A673 (cell line): ENCODE measurements at regions not wholly inside any gene's neighbourhood (a gene's known extent, or its start where the extent isn't known, plus 50 kb on each side); places are given as distances from the start of the nearest gene placed in this dataset.

ENCODE experiments used
- BruUV-seq: library from RNA; stranded (reverse); fragments of 400-500 nt; replicated peaks from 2 replicates; lab custom pipeline; 2021; lab: Mats Ljungman, UMichigan
- CTCF ChIA-PET: fragments of 300-600 bp; sonication (Branson Sonifier 250); formaldehyde crosslinking; loops from one replicate; lab custom pipeline; 2022; ENCODE audit warnings: antibody characterized with exemption; lab: Charles Lee
- POLR2A ChIA-PET: fragments of 300-600 bp; sonication (Branson Sonifier 250); formaldehyde crosslinking; loops from one replicate; lab custom pipeline; 2022; ENCODE audit warnings: antibody characterized with exemption; ENCODE audit not compliant: low non-redundant PET; lab: Charles Lee
- DNase-seq: peaks from one replicate; pipeline ENCODE4 v3.0.0-alpha.2; 2015; ENCODE audit warnings: low spot score
- H3K27ac ChIP-seq: fragments of 200-600 bp; sonication (generic); 2 replicates; pipeline ENCODE4 v1.5.1; 2016; ENCODE audit warnings: mixed run types, low read depth, mild to moderate bottlenecking, mixed read lengths, antibody characterized with exemption, low read length; ENCODE audit not compliant: poor library complexity, severe bottlenecking
- H3K27me3 ChIP-seq: fragments of 200-600 bp; sonication (generic); replicated peaks from 2 replicates; pipeline ENCODE4 v1.6.1; 2017; ENCODE audit warnings: mixed run types, low read depth, mild to moderate bottlenecking, mixed read lengths, antibody characterized with exemption, low read length; ENCODE audit not compliant: insufficient read depth, poor library complexity
- H3K36me3 ChIP-seq: fragments of 200-600 bp; sonication (generic); 2 replicates; pipeline ENCODE4 v1.6.1; 2016; ENCODE audit warnings: mixed run types, mild to moderate bottlenecking, mixed read lengths, antibody characterized with exemption, low read length; ENCODE audit not compliant: insufficient read depth, poor library complexity, severe bottlenecking
- H3K4me1 ChIP-seq: fragments of 200-600 bp; sonication (generic); 2 replicates; pipeline ENCODE4 v1.6.1; 2017; ENCODE audit warnings: mixed run types, mild to moderate bottlenecking, mixed read lengths, antibody characterized with exemption, low read length; ENCODE audit not compliant: insufficient read depth, poor library complexity, severe bottlenecking
- H3K4me3 ChIP-seq: fragments of 200-600 bp; sonication (generic); 2 replicates; pipeline ENCODE4 v1.5.1; 2016; ENCODE audit warnings: low read depth, mixed run types, mild to moderate bottlenecking, mixed read lengths, low read length; ENCODE audit not compliant: poor library complexity, severe bottlenecking
- H3K9me3 ChIP-seq: fragments of 200-600 bp; sonication (generic); 2 replicates; pipeline ENCODE4 v1.6.1; 2016; ENCODE audit warnings: mixed run types, low read depth, mild to moderate bottlenecking, mixed read lengths, antibody characterized with exemption, low read length; ENCODE audit not compliant: poor library complexity, severe bottlenecking
- EZH2 ChIP-seq: fragments of 200-600 bp; sonication (generic); IDR thresholded peaks from 2 replicates; pipeline ENCODE4 v1.6.1; 2017; ENCODE audit warnings: borderline replicate concordance, low read depth, mild to moderate bottlenecking, mixed read lengths, antibody characterized with exemption, low read length; ENCODE audit not compliant: poor library complexity, severe bottlenecking
- intact Hi-C: fragments of 100-400 bp; cut with micrococcal nuclease; formaldehyde crosslinking; loops from one replicate; pipeline ENCODE4 v1.10.0; 2022; ENCODE audit not compliant: unreplicated experiment
- TF ChIP-seq, protein P1 (sequence below): fragments of 300-800, 200-600 bp; sonication (generic); conservative IDR thresholded peaks from 2 replicates; pipeline ENCODE4 v1.5.1; 2017; ENCODE audit warnings: low read depth, mild to moderate bottlenecking, antibody characterized with exemption, low read length, moderate library complexity, mixed read lengths

- no peak for TF ChIP-seq EZH2
- TF ChIP-seq, protein P1, sequence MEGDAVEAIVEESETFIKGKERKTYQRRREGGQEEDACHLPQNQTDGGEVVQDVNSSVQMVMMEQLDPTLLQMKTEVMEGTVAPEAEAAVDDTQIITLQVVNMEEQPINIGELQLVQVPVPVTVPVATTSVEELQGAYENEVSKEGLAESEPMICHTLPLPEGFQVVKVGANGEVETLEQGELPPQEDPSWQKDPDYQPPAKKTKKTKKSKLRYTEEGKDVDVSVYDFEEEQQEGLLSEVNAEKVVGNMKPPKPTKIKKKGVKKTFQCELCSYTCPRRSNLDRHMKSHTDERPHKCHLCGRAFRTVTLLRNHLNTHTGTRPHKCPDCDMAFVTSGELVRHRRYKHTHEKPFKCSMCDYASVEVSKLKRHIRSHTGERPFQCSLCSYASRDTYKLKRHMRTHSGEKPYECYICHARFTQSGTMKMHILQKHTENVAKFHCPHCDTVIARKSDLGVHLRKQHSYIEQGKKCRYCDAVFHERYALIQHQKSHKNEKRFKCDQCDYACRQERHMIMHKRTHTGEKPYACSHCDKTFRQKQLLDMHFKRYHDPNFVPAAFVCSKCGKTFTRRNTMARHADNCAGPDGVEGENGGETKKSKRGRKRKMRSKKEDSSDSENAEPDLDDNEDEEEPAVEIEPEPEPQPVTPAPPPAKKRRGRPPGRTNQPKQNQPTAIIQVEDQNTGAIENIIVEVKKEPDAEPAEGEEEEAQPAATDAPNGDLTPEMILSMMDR = no peak
- POLR2A ChIA-PET = no interaction called here
- BruUV-seq = no TSS peak
- no peak for DNase-seq
- CTCF ChIA-PET = no interaction called here
- Histone ChIP-seq H3K27me3 (no peaks in the 10 kb centered on the region), H3K27ac (no peak overlapping the region), H3K4me1 (no peaks in the 10 kb centered on the region), H3K36me3 (no peaks in the 10 kb centered on the region), H3K9me3 (peaks cover 36% of the 10 kb centered on the region), H3K4me3 (no peak overlapping the region)
- intact Hi-C loops = no loop called here
These were observed 121.2 kb upstream of the IRX2 start for GRCh38 chr5:2872676-2873075.

GRCh38 chr5:2871282-2871681, 119.8 kb upstream of the IRX2 start:
- H3K4me1 ChIP-seq = no peaks in the 10 kb centered on the region
- BruUV-seq = no TSS peak
- H3K27me3 ChIP-seq = no peaks in the 10 kb centered on the region
- POLR2A ChIA-PET = no interaction called here
- no peak overlapping the region for H3K4me3 ChIP-seq
- H3K9me3 ChIP-seq = peaks cover 34% of the 10 kb centered on the region
- DNase-seq = no peak
- H3K27ac ChIP-seq = no peak overlapping the region
- intact Hi-C loops = no loop called here
- no peaks in the 10 kb centered on the region for H3K36me3 ChIP-seq
- no peak for TF ChIP-seq EZH2
- TF ChIP-seq, protein P1 = no peak
- CTCF ChIA-PET = no interaction called here

DNA sequence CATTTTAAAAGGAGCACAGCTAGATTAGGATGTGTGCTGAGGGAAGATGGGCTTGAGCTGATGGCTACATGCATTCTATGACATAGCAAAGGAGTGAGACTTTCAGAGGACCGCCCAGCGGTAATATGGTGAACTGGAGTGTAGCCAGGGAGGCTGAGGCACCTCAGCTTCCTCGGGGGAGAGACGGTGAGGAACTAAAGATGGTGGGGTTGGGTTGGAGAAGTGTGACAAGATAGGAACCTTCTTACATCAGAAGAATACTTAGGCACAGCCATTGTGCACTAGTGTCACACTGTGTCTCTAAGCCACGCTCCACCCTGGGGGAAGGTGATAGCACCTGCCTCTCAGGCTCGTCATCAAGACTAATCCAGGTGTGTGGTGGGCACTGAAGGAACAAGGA, 118.0 kb upstream of the IRX2 start:
- no TSS peak for BruUV-seq
- no peaks in the 10 kb centered on the region for H3K27me3 ChIP-seq
- H3K9me3 ChIP-seq = peaks cover 28% of the 10 kb centered on the region
- ChIA-PET CTCF (no interaction called here), POLR2A (no interaction called here)
- DNase-seq = no peak
- intact Hi-C loops = no loop called here
- no peak overlapping the region for H3K27ac ChIP-seq
- no peaks in the 10 kb centered on the region for H3K4me1 ChIP-seq
- H3K36me3 ChIP-seq = no peaks in the 10 kb centered on the region
- no peak overlapping the region for H3K4me3 ChIP-seq
- TF ChIP-seq, protein P1 = no peak
- no peak for TF ChIP-seq EZH2
